ENCODE measurements at regions not wholly inside any gene's neighbourhood (a gene's known extent, or its start where the extent isn't known, plus 50 kb on each side); places are given as distances from the start of the nearest gene placed in this dataset.

DNA sequence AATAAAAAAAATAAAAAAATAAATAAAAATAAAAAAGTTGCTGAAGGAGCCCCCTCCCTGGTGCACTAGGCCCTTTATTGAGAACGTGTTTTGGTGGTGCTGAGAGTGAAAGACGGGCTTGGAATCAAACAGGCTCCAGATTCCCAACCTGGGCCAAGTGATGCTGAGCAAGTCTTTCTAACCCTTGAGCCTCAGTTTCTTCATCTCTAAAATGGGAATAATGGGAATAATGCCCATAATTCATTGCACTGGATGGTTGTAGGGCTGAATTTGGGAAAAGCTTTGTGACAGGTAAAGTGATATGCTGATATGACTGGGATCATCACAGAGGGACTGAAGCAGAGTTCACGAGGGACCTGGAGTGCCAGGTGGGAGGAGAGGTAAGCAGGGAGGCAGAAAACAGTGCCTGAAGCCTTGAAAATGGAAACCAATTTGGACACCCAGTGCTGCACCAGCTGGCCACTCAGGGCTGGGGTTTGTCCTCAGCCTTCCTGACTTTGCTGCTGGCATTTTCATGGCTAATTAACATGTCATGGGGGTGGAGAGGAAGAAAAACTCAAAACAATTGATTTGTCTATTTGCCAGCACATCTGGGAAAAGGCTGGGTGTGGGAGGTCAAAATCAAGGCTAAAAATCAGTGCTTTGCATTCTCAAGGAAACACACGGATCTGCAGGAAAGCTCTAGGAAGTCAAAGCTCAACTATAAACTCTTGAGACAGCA, 241.3 kb downstream of the LOXHD1 start:
- TF ChIP-seq, protein P1, sequence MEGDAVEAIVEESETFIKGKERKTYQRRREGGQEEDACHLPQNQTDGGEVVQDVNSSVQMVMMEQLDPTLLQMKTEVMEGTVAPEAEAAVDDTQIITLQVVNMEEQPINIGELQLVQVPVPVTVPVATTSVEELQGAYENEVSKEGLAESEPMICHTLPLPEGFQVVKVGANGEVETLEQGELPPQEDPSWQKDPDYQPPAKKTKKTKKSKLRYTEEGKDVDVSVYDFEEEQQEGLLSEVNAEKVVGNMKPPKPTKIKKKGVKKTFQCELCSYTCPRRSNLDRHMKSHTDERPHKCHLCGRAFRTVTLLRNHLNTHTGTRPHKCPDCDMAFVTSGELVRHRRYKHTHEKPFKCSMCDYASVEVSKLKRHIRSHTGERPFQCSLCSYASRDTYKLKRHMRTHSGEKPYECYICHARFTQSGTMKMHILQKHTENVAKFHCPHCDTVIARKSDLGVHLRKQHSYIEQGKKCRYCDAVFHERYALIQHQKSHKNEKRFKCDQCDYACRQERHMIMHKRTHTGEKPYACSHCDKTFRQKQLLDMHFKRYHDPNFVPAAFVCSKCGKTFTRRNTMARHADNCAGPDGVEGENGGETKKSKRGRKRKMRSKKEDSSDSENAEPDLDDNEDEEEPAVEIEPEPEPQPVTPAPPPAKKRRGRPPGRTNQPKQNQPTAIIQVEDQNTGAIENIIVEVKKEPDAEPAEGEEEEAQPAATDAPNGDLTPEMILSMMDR (IDR thresholded peaks at IDR 0.05) = no peak
- TF ChIP-seq ZFX (IDR thresholded peaks at IDR 0.05; ENCODE audit: borderline replicate concordance) = no peak

Measured in 22Rv1 (cell line).